ENCODE measurements at regions not wholly inside any gene's neighbourhood (a gene's known extent, or its start where the extent isn't known, plus 50 kb on each side); places are given as distances from the start of the nearest gene placed in this dataset.

DNA sequence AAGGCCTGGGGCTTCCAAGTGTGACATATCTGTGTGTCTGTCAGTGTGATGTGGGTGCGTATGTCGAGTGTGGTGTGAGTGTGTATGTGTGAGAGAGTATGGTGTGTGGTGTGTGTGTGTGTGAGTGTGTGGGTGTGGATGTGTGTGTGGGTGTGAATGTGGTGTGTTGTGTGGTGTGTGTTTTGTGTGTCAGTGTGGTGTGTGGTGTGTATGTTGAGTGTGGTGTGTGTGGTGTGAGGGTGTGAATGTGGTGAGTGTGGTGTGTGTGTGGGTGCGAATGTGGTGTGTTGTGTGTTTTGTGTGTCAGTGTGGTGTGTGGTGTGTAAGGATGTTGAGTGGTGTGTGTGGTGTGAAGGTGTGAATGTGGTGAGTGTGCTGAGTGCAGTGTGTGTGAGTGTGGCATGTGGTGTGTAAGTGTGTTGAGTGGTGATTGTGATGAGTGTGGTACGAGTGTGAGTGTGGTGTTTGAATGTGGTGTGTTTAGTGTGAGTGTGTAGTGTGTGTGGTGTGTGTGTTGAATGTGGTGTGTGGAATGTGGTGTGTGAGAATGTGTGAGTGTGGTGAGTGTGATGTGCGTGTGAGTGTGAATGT, 61.6 kb upstream of the SORCS2 start:
- no peak for TF ChIP-seq CTCF (conservative IDR thresholded peaks at IDR 0.05; ENCODE audit: low read depth, low read length)
- TF ChIP-seq, protein P1, sequence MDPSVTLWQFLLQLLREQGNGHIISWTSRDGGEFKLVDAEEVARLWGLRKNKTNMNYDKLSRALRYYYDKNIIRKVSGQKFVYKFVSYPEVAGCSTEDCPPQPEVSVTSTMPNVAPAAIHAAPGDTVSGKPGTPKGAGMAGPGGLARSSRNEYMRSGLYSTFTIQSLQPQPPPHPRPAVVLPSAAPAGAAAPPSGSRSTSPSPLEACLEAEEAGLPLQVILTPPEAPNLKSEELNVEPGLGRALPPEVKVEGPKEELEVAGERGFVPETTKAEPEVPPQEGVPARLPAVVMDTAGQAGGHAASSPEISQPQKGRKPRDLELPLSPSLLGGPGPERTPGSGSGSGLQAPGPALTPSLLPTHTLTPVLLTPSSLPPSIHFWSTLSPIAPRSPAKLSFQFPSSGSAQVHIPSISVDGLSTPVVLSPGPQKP (IDR thresholded peaks at IDR 0.05; ENCODE audit: borderline replicate concordance, low read depth, low read length): no peak
- no peak for TF ChIP-seq RAD21 (IDR thresholded peaks at IDR 0.05; ENCODE audit: low read length)
- no peak for TF ChIP-seq POLR2A (IDR thresholded peaks at IDR 0.05; ENCODE audit: low read depth, low read length)
- no peak for TF ChIP-seq MAZ (IDR thresholded peaks at IDR 0.05; ENCODE audit: borderline replicate concordance, low read depth, low read length)
- no peak for TF ChIP-seq FOS (IDR thresholded peaks at IDR 0.05; ENCODE audit: low read depth, low read length)
- no peak for TF ChIP-seq CEBPB (IDR thresholded peaks at IDR 0.05; ENCODE audit: low read depth, low read length)
- TF ChIP-seq MXI1 (IDR thresholded peaks at IDR 0.05; ENCODE audit: borderline replicate concordance, low read depth, low read length): no peak
- no peak for TF ChIP-seq MAFK (IDR thresholded peaks at IDR 0.05; ENCODE audit: low read depth, low read length)
- no peak for TF ChIP-seq USF2 (IDR thresholded peaks at IDR 0.05; ENCODE audit: low read depth, low read length)
- TF ChIP-seq RFX5 (IDR thresholded peaks at IDR 0.05; ENCODE audit: low read depth, low read length): no peak
- TF ChIP-seq NFE2L2 (IDR thresholded peaks at IDR 0.05; ENCODE audit: low read depth, low read length): no peak
- TF ChIP-seq SMC3 (IDR thresholded peaks at IDR 0.05; ENCODE audit: low read depth, low read length): no peak
- TF ChIP-seq RCOR1 (IDR thresholded peaks at IDR 0.05; ENCODE audit: insufficient replicate concordance, low read length): no peak

Measured in IMR-90 (cell line).